NCI-H1105 treated with DMSO at 0.1 percent for 48 hours (cell line): ENCODE measurements at regions not wholly inside any gene's neighbourhood (a gene's known extent, or its start where the extent isn't known, plus 50 kb on each side); places are given as distances from the start of the nearest gene placed in this dataset.

Experiments used
- DNase-seq: peaks from one replicate; lab custom pipeline; 2025; lab: John Stamatoyannopoulos, UW

GRCh38 chr11:23674866-23675265, 814.6 kb upstream of the CCDC179 start:
- no peak for DNase-seq

DNA sequence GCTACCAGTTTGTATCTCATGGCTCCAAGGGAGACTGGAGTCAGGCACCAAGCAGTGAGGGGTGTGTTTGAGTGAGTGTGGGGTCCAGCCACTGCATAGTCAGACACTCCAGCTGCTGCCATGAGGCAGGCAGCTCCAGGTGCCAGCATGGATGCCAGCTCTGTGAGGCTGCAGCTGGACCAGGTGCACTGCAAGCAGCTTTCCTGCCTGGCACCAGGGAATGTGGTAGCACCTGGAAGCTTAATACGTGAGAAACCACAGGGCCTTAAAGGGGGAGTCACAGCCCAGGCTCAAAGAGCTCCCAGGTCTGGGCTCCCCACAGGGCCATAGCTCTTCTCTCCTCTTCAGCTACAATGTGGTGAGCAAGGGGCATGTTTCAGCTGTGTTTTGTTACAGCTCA, 817.8 kb upstream of the LUZP2 start:
- no peak for DNase-seq

- DNase-seq: no peak
Measured at GRCh38 chr11:23679981-23680380, 816.9 kb upstream of the LUZP2 start.

DNA sequence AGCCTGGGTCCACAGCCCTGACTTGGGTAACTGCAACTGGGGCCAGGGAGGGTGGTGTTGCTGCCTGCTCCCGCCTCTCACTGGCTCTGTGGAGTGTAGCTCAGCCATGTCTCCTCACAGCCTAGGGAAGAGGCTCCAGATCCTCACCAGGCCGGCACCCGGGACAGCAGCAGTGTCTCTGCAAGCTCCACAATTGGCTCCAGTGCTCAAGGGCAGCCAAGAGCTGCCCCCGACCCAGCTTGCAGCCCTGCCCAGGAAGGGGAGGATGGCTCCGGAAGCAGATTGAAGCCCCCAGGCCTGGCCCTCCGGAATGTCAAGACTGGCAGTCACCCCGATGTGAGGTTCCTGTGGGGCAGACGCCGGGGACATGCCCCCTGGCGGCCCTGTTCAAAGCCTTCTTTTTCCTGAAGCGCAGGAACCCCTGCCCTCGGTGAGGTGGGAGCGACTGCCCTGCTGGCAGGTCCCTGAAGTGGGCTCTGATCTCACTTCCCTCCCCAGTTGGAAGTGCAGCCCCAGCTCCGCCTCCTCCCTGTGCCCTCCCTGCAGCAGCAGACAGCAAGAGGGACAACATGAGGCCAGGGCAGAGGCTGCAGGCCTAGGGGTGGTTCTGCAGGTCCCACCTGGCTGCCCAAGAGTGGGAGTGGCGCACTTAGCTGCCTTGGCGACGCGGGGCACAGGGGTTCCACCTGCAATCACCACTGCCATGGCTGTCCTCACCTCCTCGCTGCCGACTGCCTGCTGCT, 816.2 kb upstream of the LUZP2 start:
- no peak for DNase-seq

- DNase-seq: no peak
Measured at GRCh38 chr11:23684701-23685100, 812.2 kb upstream of the LUZP2 start.

- DNase-seq: no peak
Measured at GRCh38 chr11:23687991-23688390, 808.9 kb upstream of the LUZP2 start.

GRCh38 chr11:23688411-23688810, 808.4 kb upstream of the LUZP2 start:
- no peak for DNase-seq

GRCh38 chr11:23688835-23689234, 808.0 kb upstream of the LUZP2 start:
- no peak for DNase-seq

DNA sequence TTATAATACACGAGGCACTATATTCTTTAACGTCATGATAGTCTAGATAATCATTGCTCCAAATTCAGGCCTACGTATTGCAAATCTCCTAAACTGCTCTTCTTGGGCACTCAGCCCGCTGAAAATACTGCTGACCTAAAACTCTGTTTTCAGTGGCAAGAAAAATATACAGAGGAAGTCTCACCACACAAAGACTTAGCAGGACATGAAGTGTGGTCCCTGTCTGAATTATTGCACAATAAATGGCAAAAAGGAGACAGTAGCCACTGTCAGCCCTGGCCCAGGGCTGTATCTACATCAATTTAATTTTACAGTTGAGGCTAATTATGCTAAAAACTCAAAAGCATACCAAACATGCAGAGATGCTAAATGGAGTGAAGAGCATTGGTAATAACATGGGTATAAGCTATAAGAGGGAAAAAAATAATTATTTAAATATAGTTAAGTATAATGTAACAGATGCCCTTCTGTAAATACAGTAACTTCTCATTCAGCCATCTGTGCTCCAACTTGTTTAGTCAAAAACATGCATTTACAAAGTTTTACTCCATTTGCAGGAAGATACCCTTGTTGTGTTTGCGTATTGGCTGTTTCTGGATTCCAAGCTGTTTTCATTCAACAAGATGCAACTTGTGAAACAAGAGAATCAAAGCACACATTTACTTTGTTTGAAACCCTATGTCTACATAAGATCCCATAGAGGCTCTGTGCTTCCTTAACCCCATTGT, 800.0 kb upstream of the LUZP2 start:
- DNase-seq: no peak

GRCh38 chr11:23704183-23704582, 792.7 kb upstream of the LUZP2 start:
- no peak for DNase-seq

GRCh38 chr11:23711981-23712380, 784.9 kb upstream of the LUZP2 start:
- no peak for DNase-seq

DNA sequence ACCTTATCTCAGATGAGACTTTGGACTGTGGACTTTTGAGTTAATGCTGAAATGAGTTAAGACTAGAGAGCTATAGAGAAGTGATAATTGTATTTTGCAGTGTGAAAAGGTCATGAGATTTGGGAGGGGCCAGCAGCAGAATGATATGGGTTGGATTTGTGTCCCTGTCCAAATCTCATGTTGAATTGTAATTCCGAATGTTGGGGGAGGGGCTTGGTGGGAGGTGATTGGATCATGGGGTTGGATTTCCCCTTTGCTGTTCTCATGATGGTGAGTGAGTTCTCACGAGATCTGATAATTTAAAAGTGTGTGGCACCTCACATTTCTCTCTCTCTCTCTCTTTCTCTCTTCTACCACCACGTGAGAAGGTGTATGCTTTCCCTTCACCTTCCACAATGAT, 777.8 kb upstream of the LUZP2 start:
- DNase-seq: no peak

DNA sequence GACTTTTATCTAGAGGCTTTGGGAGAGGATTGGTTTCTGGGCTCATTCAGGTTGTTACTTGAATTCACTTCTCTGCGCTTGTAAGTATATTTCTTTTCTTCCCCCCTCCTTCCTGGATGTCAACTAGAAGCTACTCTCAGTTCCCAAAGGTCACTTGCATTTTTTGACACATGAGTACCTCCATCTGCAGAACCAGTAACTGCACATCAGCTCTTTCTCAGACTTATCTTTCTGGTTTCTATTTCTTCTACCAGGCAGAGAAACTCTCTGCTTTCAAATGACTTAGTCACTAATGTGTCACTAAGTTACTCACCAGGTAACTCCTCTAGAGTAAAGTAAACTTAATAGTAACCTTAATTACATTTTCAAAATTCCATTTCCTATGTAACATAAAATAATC, 773.0 kb upstream of the LUZP2 start:
- DNase-seq: no peak

DNA sequence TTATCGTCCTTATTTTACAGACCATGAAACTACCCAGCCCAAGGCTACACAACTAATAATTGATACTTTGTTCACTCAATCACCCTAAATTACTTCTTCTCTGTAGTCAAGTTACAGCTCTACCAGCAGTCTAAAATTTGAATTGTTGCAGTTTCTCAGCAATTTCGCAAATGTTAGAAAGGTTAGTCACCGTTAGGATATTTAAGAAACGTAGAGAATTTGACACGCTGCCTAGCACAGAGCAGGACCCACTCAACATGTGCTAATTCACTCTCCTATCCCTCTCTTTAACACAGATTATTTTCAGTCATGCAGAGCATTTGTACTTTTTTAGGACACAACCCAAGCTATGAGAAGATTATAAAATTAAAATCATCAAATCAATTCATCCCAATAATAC, 771.1 kb upstream of the LUZP2 start:
- DNase-seq: no peak

DNA sequence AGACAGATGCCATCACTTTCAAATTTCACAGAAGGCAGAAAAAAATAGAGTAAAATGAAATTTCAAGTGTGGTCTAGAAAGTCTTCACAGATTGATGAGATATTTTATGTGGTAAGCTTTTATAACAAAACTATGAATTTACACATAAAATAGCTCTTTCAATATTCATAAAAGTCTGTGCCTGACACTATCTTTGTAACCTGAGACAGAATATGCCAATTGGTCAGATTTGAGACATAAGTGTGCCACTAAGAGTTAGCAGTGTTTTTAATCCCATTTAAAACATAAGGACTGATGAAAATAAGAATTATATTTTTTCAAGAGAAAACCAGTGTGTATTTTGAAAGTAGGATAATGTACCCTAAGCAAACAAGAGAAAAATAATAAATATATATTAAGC, 769.5 kb upstream of the LUZP2 start:
- DNase-seq: no peak

GRCh38 chr11:23727794-23728193, 769.1 kb upstream of the LUZP2 start:
- no peak for DNase-seq

- no peak for DNase-seq
Measured at GRCh38 chr11:23729088-23729487, 767.8 kb upstream of the LUZP2 start.

DNA sequence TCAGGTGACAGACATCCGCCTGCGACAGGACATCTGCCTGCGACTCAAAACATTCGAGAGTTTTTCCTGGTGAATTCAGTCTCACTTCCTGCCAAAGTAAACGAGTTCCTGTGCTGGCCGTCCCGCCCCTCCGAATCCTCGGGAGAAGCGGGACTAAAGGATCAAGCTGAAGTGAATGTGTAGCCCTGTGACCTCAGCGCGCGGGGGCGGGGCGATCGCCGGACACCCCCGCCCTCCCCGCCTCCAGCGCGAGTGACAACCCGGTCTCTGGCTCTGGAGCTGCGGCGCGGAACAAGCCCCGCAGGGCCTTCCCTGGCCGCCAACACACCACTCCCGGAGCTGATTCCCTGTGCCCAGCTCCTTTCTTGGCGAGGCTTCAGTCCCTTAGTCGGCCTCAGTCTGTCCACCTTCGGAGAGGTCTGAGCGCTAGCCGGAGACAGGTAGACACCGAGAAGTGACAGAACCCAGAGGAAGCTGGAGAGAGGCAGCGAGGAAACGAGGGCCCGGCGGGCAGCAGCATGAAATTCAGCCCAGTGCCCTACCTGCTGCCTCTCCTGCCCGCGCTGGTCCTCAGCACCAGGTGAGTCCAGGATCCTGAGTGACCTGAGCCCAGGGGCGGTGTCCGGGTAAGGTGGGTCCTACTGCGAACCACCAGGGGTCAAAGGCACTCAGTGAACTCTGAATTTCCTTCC, 766.4 kb upstream of the LUZP2 start:
- no peak for DNase-seq

DNA sequence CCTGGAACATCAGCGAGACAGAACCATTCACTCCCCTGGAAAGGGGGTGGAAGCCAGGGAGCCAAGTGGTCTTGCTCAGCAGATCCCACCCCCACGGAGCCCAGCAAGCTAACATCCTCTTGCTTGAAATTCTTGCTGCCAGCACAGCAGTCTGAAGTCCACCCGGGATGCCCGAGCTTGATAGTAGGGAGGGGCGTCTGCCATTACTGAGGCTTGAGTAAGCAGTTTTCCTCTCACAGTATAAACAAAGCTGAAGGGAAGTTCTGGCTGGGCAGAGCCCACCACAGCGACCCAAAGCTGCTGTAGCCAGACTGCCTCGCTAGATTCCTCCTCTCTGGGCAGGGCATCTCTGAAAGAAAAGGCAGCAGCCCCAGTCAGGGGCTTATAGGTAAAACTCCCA, 764.8 kb upstream of the LUZP2 start:
- no peak for DNase-seq

DNA sequence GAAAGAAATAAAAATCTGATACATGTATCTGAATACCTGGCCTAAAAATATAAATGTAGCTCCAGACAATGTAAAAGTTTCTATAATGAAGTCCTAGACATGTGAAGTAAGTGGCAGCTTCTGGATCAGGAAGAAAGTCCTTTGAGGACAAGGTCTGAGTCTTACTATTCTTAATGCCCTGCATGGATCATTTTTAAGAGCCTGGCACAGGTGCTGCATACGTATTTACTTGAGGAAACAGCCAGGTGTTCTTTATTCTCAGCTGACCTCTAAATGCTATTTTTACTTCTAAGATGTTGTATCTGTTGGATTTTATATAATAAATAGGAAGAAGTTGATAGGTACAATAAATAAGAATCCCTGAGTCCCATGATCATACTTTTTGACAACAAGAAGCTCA, 750.0 kb upstream of the LUZP2 start:
- DNase-seq: no peak

- no peak for DNase-seq
Measured at GRCh38 chr11:23749762-23750430, 747.0 kb upstream of the LUZP2 start.

GRCh38 chr11:23751280-23751679, 745.6 kb upstream of the LUZP2 start:
- no peak for DNase-seq

DNA sequence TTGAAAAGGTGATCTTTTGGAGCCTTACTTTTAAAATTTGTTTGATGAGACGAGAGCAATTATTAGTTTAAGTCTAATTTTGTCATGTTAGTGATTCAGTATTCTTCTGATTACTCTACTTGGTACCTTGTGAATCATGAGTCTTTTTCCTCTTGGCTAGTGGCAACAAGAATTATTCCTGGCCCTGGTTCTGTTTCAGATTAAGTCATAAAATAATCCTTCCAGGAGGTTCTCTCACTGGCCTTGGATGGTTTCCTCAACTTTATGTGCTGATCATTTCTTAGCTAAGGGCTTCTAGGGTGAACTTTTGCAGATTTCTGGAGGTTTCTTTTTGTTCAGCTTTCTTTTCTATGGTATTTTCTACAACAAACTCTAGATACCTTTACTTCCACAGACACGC, 741.8 kb upstream of the LUZP2 start:
- no peak for DNase-seq
